GM04503 (cell line): ENCODE measurements at regions not wholly inside any gene's neighbourhood (a gene's known extent, or its start where the extent isn't known, plus 50 kb on each side); places are given as distances from the start of the nearest gene placed in this dataset.

Experiments used
- DNase-seq: peaks from one replicate; pipeline ENCODE4 v3.0.0-alpha.2; 2012; ENCODE audit warnings: low read depth

DNA sequence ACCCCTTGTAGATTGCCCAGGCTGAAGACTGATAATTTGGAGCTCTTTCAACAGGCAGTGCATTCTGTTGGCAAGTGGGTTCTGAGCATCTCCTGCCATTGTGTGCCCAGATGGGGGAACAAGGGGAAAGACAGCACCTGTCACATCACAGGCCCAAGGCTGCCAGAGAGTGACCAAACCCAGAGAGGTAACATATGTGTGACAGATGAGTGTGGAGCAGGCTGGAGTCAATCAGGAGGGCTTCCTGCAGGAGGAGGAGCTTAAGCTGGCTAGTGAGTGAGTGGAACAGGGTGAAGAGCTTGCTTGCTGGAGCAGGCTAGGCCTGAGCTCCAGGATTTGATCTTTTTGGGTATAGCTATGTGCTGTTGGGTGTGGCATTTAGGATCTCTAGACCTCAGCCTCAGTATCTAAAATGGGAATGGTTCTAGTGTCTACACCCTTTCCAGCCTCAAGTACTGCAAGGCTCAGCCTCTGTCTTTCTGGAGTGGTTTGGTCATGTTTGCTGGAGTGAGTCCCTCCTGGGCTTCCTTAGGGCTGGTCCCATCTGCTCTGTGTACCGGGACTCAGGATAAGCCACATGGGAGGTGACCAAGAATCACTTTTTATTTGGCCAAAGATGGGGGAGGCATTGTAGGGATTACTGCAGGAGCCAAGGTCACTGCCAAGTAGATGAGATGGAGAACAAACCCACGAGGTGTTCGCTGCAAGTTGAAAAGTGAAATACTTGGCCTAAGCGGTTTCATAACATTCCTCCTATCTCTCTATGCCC is 152.4 kb upstream of the TSHZ3 start:
- DNase-seq = no peak

DNA sequence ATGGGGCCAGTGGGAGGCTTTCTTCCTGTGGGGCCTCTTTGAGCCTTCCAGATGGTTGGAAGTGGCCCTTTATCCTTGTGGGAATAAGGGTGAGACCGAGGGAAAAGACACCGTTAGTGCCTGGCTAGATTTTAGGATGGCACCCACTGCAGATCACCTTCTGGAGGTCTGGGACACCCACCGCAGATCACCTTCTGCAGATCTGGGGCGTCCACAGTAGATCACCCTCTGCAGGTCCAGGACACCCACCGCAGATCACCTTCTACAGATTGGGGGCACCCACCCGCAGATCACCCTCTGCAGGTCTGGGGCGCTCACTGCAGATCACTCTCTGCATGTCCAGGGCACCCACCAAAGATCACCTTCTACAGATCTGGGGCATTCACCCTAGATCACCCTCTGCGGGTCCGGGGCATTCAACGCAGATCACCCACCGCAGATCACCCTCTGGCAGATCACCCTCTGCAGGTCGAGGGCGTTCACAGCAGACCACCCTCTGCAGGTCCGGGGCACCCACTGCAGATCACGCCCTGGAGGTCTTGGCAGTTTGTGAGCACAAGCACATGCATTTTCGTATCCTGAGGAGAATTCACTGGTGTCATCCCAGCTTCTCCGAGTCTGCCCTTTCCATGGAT is 153.4 kb upstream of the TSHZ3 start:
- no peak for DNase-seq

DNA sequence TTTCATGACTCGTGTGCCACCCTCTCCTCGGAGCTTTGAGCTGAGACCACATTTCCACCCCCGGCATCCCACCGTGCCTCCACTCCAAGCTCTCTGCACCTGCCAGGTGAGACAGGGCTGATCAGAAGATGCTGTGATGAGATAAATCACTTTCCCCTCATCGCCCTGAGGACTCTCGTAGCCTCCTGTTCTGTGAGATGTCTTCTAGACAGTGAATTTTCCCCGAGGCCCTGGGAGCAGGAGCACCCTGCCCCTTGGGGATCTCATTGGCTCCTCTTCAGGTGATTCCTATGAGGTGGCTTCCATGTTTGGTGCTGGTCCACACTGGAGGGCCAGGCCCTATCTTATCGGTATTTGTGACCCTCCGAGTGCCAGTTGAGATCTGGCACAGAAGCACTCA is 154.0 kb upstream of the TSHZ3 start:
- no peak for DNase-seq

DNA sequence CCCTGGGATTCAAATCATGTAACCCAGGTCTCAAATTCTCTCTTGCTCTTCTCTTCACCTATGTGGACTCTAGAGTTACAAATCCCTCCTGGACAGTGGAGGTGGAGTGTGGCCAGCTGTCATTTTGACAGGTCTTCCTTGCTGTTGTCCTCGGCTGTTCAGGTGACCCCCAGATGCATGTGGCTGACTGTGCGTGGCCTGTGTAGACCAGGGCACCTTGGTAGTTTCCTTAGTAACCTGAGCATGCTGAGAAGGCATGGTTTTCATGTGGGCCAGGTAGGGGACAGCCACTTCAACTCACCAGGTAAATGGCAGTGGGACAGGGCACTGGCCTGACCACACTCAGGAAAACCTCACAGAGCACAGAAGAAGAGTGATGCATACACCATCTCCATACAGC is 155.0 kb upstream of the TSHZ3 start:
- no peak for DNase-seq

- no peak for DNase-seq
These were observed 156.3 kb upstream of the TSHZ3 start for GRCh38 chr19:31505596-31505910.

GRCh38 chr19:31506102-31506501 is 156.9 kb upstream of the TSHZ3 start:
- DNase-seq = no peak

DNA sequence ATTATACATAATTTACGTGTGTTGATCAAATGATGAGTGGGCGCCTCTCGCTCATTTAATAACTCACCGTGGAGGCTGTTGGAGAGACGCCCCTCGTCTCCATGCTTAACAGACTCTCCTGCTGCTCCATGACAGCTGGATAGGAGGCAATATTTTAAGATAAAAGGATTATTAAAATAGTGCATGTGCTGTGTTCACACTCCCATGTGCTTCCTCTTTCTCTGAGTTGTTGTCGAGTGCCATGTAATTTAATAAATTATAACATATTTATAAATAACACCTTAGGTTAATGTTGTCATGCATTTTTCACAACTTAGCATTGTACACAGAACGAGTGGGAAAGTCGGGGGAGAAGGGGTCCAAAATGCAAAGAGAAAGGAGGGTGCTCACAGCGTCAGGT is 161.4 kb upstream of the TSHZ3 start:
- no peak for DNase-seq

- DNase-seq = no peak
These were observed 161.9 kb upstream of the TSHZ3 start for GRCh38 chr19:31511098-31511497.

GRCh38 chr19:31511696-31512095 is 162.5 kb upstream of the TSHZ3 start:
- no peak for DNase-seq

GRCh38 chr19:31512181-31512970 is 163.1 kb upstream of the TSHZ3 start:
- DNase-seq = no peak

- no peak for DNase-seq
These were observed 164.6 kb upstream of the TSHZ3 start for GRCh38 chr19:31513841-31514240.

GRCh38 chr19:31515931-31516330 is 166.7 kb upstream of the TSHZ3 start:
- no peak for DNase-seq

- no peak for DNase-seq
These were observed 167.5 kb upstream of the TSHZ3 start for GRCh38 chr19:31516756-31517155.

- no peak for DNase-seq
These were observed 168.3 kb upstream of the TSHZ3 start for GRCh38 chr19:31517224-31518180.

DNA sequence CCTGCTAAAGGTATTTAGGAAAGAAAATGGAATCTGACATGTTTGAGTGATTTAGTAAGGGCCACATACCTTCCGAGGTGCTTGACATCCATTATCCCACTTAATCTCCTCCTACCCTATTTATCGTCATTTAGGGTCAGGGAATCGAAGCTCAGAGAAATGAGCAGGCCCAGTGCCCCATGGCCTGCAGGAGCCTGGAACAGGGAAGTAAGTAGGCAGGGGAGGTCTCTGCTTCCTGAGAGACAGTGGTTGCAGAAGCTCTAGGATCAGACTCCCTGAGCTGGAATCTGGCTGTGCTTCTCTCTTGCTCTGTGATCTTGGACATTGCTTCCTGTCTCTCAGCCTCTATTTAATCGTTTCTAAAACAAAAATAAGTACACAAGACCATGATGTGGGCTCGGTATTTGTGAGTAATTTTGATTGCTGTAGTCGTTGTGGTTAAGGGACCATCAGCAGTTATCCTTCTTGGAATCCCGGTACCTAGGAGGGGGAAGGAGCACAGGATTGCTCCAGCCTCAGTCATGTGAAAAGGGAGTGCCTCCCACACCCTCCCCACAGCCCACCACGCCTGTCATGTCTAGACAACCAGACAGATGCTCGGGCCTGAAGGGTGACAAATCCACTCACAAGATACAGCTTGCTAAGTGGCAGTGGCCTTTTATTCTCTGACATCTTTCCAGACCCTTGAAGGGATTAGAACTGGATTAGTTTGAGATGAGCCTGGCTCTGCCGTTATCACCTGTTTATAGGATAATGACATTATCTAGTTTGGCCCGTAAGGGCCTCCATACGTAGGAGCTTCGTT is 169.2 kb upstream of the TSHZ3 start:
- no peak for DNase-seq

GRCh38 chr19:31519256-31519655 is 170.0 kb upstream of the TSHZ3 start:
- DNase-seq = no peak

- no peak for DNase-seq
These were observed 170.7 kb upstream of the TSHZ3 start for GRCh38 chr19:31519908-31520307.

GRCh38 chr19:31520633-31521032 is 171.4 kb upstream of the TSHZ3 start:
- DNase-seq = no peak

DNA sequence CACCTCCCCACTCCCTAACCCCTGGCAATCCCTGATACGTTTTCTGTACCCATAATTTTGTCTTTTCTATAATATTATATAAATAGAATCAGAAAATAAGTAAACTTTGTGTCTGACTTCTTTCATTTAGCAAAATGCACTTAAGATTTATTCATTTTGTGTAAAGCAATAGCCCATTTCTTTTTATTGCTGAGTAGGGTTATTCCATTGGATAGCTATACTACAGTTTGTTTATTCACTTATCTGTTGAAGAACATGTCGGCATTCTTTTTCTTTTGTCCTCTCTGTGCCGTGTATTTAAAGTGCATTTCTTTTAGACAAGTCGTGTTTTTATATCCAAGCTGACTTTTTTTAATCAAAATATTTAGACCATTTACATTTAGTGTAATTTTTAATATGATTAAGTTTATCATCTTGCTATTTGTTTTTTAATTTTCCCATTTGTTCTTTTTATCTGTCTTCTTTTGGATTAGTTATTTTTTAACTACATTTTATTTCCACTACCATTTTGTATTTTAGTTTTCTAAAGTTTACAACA is 176.4 kb upstream of the TSHZ3 start:
- no peak for DNase-seq

GRCh38 chr19:31527443-31527842 is 178.2 kb upstream of the TSHZ3 start:
- DNase-seq = no peak

DNA sequence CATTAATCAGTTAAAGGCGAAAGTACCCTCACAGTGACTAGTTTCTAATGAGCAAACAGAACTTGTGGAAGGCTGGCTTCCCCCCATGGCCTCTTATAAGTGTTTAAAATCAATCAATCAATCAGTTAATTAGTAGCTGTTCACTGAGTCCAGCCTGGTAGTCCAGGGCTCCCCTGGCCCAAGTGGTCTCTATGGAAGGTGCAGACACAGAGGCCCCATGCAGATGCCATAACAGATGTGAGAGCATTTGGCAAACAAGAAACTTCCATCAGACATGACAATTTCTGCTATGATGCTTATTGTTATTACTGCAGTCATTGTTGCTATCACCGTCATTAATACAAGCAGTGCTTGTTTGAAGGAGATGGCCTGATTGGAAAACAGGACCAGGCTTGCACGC is 179.0 kb upstream of the TSHZ3 start:
- DNase-seq = no peak
